GM12878 (cell line): ENCODE measurements at regions not wholly inside any gene's neighbourhood (a gene's known extent, or its start where the extent isn't known, plus 50 kb on each side); places are given as distances from the start of the nearest gene placed in this dataset.

Experiments used
- ATAC-seq: fragments of 200-7000 bp; cut with Tn5 transposase; 3 replicates; pipeline ENCODE4 v1.9.1; 2020; ENCODE audit warnings: mild to moderate bottlenecking, moderate library complexity
- BruUV-seq: library from RNA; stranded (reverse); fragments of 400-500 nt; replicated peaks from 2 replicates; lab custom pipeline; 2021; lab: Mats Ljungman, UMichigan
- CTCF ChIA-PET: fragments of 300-600 bp; sonication (Branson Sonifier 250); formaldehyde crosslinking; extraction: SDS; loops from one replicate; lab custom pipeline; 2021; ENCODE audit warnings: inconsistent platforms; lab: Yijun Ruan, JAX
- POLR2A ChIA-PET: fragments of 350-600 bp; formaldehyde crosslinking; extraction: SDS; loops from one replicate; lab custom pipeline; 2021; ENCODE audit warnings: inconsistent platforms; lab: Charles Lee
- RAD21 ChIA-PET: fragments of 300-600 bp; sonication (Branson Sonifier 250); formaldehyde crosslinking; loops from one replicate; lab custom pipeline; 2023; ENCODE audit warnings: antibody characterized with exemption; ENCODE audit not compliant: unreplicated experiment; lab: Charles Lee
- SMC1A ChIA-PET: fragments of 300-600 bp; sonication (Branson Sonifier 250); formaldehyde crosslinking; loops from one replicate; lab custom pipeline; 2023; ENCODE audit not compliant: unreplicated experiment, uncharacterized antibody; lab: Charles Lee
- DNase-seq: peaks from one replicate; pipeline ENCODE4 v3.0.0-alpha.2; 2011; ENCODE audit warnings: low read depth, low spot score
- FAIRE-seq: peaks from 3 replicates; lab custom pipeline; 2011; peaks lifted over from hg19 to GRCh38; lab: Jason Lieb, UNC
- H2AFZ ChIP-seq: 2 replicates; pipeline ENCODE4 v1.6.0; 2011; ENCODE audit warnings: low read depth, low read length, control low read depth; ENCODE audit not compliant: control insufficient read depth
- H3K27ac ChIP-seq: 2 replicates; pipeline ENCODE4 v1.5.1; 2011; ENCODE audit warnings: control low read depth; ENCODE audit not compliant: control insufficient read depth, insufficient read depth
- H3K27me3 ChIP-seq, 2 experiments: replicated peaks in 1 of 2; 2 replicates each; pipeline versions ENCODE4 v1.6.0 to v1.6.1; 2011; ENCODE audit warnings: low read length in 1 of 2; ENCODE audit not compliant: control insufficient read depth in 2 of 2, insufficient read depth in 2 of 2
- H3K36me3 ChIP-seq, 2 experiments: 2 replicates each; pipeline ENCODE4 v1.5.1; 2011; ENCODE audit warnings: low read length in 1 of 2; ENCODE audit not compliant: control insufficient read depth in 2 of 2, insufficient read depth in 2 of 2
- H3K4me1 ChIP-seq: 2 replicates; pipeline ENCODE4 v1.6.1; 2011; ENCODE audit warnings: mild to moderate bottlenecking, low read length, moderate library complexity, mixed read lengths; ENCODE audit not compliant: control insufficient read depth, insufficient read depth
- H3K4me2 ChIP-seq: 2 replicates; pipeline ENCODE4 v1.6.0; 2011; ENCODE audit warnings: control low read depth; ENCODE audit not compliant: control insufficient read depth, insufficient read depth
- H3K4me3 ChIP-seq: fragments of 200-600 bp; sonication (generic); 2 replicates; pipeline ENCODE4 v1.5.1; 2016
- H3K79me2 ChIP-seq: 2 replicates; pipeline ENCODE4 v1.6.0; 2011; ENCODE audit warnings: low read length; ENCODE audit not compliant: control insufficient read depth, insufficient read depth
- H3K9ac ChIP-seq: 2 replicates; pipeline ENCODE4 v1.8.0; 2011; ENCODE audit warnings: low read length, control low read depth, mixed read lengths; ENCODE audit not compliant: control insufficient read depth, insufficient read depth
- H3K9me3 ChIP-seq: replicated peaks from 3 replicates; pipeline ENCODE4 v1.5.1; 2011; ENCODE audit warnings: mild to moderate bottlenecking, low read length; ENCODE audit not compliant: control insufficient read depth, insufficient read depth
- H4K20me1 ChIP-seq: 2 replicates; pipeline ENCODE4 v1.6.0; 2011; ENCODE audit not compliant: control insufficient read depth, insufficient read depth
- ATF7 ChIP-seq: fragments of 450-650 bp; IDR thresholded peaks from 2 replicates; pipeline ENCODE4 v1.6.1; 2016; ENCODE audit warnings: low read depth, mild to moderate bottlenecking
- CBFB ChIP-seq: IDR thresholded peaks from 2 replicates; pipeline ENCODE4 v1.6.1; 2016; ENCODE audit warnings: antibody characterized with exemption, low read depth
- CBX5 ChIP-seq: sonication (generic); IDR thresholded peaks from 2 replicates; pipeline ENCODE4 v1.6.1; 2016; ENCODE audit warnings: low read depth, moderate library complexity, mild to moderate bottlenecking, inconsistent platforms
- EP300 ChIP-seq, 2 experiments: fragments of 150-350 bp in 1 of 2; IDR thresholded peaks; 2 replicates each; pipeline ENCODE4 v1.6.1; 2011 to 2012; ENCODE audit warnings: low read depth in 2 of 2, low read length in 2 of 2, borderline replicate concordance in 1 of 2, improper control_type of control experiment in 1 of 2, inconsistent platforms in 1 of 2; ENCODE audit not compliant: control insufficient read depth in 1 of 2
- GATAD2B ChIP-seq: fragments of 450-650 bp; conservative IDR thresholded peaks from 2 replicates; pipeline ENCODE4 v1.6.1; 2017; ENCODE audit warnings: low read depth, mild to moderate bottlenecking, moderate library complexity
- JUNB ChIP-seq: IDR thresholded peaks from 2 replicates; pipeline ENCODE4 v1.6.1; 2016; ENCODE audit warnings: antibody characterized with exemption, mild to moderate bottlenecking
- NFYA ChIP-seq: IDR thresholded peaks from 2 replicates; pipeline ENCODE4 v1.6.1; 2011; ENCODE audit warnings: low read depth, mild to moderate bottlenecking, low read length, improper control_type of control experiment, borderline replicate concordance
- NR2C1 ChIP-seq: fragments of 450-650 bp; IDR thresholded peaks from 2 replicates; pipeline ENCODE4 v1.6.1; 2017; ENCODE audit warnings: antibody characterized with exemption, mild to moderate bottlenecking, moderate library complexity
- NRF1 ChIP-seq: conservative IDR thresholded peaks from 2 replicates; pipeline ENCODE4 v1.6.1; 2011; ENCODE audit warnings: mild to moderate bottlenecking, low read depth, low read length, improper control_type of control experiment
- POLR2AphosphoS2 ChIP-seq: IDR thresholded peaks from 2 replicates; pipeline ENCODE4 v1.6.1; 2011; ENCODE audit warnings: low read depth, mild to moderate bottlenecking, low read length, improper control_type of control experiment, moderate library complexity
- SREBF1 ChIP-seq: IDR thresholded peaks from 2 replicates; pipeline ENCODE4 v1.6.1; 2012; ENCODE audit warnings: mild to moderate bottlenecking, low read length
- TARDBP ChIP-seq: IDR thresholded peaks from 2 replicates; pipeline ENCODE4 v1.6.1; 2016; ENCODE audit warnings: borderline replicate concordance
- ZSCAN29 ChIP-seq: fragments of 450-650 bp; IDR thresholded peaks from 2 replicates; pipeline ENCODE4 v1.6.1; 2017; ENCODE audit warnings: mild to moderate bottlenecking, moderate library complexity
- in situ Hi-C: fragments of 300-500 bp; cut with MboI; formaldehyde crosslinking; loops from 9 replicates; pipeline ENCODE4 v1.14.3; 2018; ENCODE audit warnings: mixed read lengths
- intact Hi-C: fragments of 100-400 bp; cut with micrococcal nuclease; formaldehyde crosslinking; loops from one replicate; pipeline ENCODE4 v1.14.2; 2022; ENCODE audit not compliant: unreplicated experiment
- TF ChIP-seq, protein P1 (sequence below): fragments of 450-650 bp; IDR thresholded peaks from 2 replicates; pipeline ENCODE4 v1.6.1; 2017; ENCODE audit warnings: antibody characterized with exemption, mild to moderate bottlenecking, moderate library complexity
- TF ChIP-seq, protein P2 (sequence below): IDR thresholded peaks from 2 replicates; pipeline ENCODE4 v1.6.1; 2012; ENCODE audit warnings: low read depth, low read length, improper control_type of control experiment
- TF ChIP-seq, protein P3 (sequence below): fragments of 450-650 bp; IDR thresholded peaks from 2 replicates; pipeline ENCODE4 v1.6.1; 2017; ENCODE audit warnings: borderline replicate concordance
- TF ChIP-seq, protein P4 (sequence below): IDR thresholded peaks from 2 replicates; pipeline ENCODE4 v1.6.1; 2012; ENCODE audit warnings: low read depth, low read length, improper control_type of control experiment
- TF ChIP-seq, protein P5 (sequence below): fragments of 450-650 bp; formaldehyde crosslinking; IDR thresholded peaks from 2 replicates; pipeline ENCODE4 v1.4.0; 2020; ENCODE audit warnings: mild to moderate bottlenecking, moderate library complexity

DNA sequence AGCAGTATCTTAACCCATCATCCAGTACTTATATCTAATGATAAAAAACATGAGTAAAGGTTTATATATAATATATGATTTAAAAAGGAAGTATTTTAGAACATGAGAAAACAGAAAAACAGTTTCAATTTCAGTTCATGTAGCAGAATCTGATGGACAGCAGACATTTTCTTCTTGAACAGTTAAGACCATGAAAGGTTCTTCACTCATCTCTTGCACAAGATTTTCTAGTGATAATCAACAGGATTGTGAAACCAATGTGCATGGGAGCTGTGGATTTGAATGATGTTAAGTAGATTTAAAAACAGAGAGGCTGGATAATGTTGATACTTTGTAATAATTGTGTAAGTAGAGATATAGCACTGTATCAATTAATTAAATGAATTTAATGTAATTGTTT, 1297.6 kb downstream of the BRINP3 start:
- no peak overlapping the region for H3K4me3 ChIP-seq
- no peaks in the 10 kb centered on the region for H3K79me2 ChIP-seq
- in situ Hi-C loops (no loop called here), intact Hi-C loops (no loop called here)
- H3K9ac ChIP-seq = no peak overlapping the region
- ChIA-PET POLR2A (no interaction called here), RAD21 (no interaction called here), SMC1A (no interaction called here), CTCF (no interaction called here)
- H3K4me2 ChIP-seq = no peak overlapping the region
- no peaks in the 10 kb centered on the region for H4K20me1 ChIP-seq
- no peak for FAIRE-seq
- no peaks in the 10 kb centered on the region for H3K4me1 ChIP-seq
- no peak overlapping the region for H3K27ac ChIP-seq
- no peaks in the 10 kb centered on the region for H3K27me3 ChIP-seq
- DNase-seq = no peak
- no TSS peak for BruUV-seq
- H2AFZ ChIP-seq = no peak overlapping the region
- H3K36me3 ChIP-seq = no peaks in the 10 kb centered on the region
- no peak for ATAC-seq
- no peaks in the 10 kb centered on the region for H3K9me3 ChIP-seq
- TF ChIP-seq TARDBP = no peak
- no peak for TF ChIP-seq CBFB
- no peak for TF ChIP-seq GATAD2B
- TF ChIP-seq, protein P1, sequence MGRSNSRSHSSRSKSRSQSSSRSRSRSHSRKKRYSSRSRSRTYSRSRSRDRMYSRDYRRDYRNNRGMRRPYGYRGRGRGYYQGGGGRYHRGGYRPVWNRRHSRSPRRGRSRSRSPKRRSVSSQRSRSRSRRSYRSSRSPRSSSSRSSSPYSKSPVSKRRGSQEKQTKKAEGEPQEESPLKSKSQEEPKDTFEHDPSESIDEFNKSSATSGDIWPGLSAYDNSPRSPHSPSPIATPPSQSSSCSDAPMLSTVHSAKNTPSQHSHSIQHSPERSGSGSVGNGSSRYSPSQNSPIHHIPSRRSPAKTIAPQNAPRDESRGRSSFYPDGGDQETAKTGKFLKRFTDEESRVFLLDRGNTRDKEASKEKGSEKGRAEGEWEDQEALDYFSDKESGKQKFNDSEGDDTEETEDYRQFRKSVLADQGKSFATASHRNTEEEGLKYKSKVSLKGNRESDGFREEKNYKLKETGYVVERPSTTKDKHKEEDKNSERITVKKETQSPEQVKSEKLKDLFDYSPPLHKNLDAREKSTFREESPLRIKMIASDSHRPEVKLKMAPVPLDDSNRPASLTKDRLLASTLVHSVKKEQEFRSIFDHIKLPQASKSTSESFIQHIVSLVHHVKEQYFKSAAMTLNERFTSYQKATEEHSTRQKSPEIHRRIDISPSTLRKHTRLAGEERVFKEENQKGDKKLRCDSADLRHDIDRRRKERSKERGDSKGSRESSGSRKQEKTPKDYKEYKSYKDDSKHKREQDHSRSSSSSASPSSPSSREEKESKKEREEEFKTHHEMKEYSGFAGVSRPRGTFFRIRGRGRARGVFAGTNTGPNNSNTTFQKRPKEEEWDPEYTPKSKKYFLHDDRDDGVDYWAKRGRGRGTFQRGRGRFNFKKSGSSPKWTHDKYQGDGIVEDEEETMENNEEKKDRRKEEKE = no peak
- TF ChIP-seq, protein P2, sequence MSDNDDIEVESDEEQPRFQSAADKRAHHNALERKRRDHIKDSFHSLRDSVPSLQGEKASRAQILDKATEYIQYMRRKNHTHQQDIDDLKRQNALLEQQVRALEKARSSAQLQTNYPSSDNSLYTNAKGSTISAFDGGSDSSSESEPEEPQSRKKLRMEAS = no peak
- TF ChIP-seq, protein P3, sequence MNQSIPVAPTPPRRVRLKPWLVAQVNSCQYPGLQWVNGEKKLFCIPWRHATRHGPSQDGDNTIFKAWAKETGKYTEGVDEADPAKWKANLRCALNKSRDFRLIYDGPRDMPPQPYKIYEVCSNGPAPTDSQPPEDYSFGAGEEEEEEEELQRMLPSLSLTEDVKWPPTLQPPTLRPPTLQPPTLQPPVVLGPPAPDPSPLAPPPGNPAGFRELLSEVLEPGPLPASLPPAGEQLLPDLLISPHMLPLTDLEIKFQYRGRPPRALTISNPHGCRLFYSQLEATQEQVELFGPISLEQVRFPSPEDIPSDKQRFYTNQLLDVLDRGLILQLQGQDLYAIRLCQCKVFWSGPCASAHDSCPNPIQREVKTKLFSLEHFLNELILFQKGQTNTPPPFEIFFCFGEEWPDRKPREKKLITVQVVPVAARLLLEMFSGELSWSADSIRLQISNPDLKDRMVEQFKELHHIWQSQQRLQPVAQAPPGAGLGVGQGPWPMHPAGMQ = no peak
- TF ChIP-seq NFYA = no peak
- TF ChIP-seq POLR2AphosphoS2 = no peak
- no peak for TF ChIP-seq EP300 (IDR thresholded peaks at IDR 0.05; ENCODE audit: borderline replicate concordance in 1 of 2, control insufficient read depth in 1 of 2, low read depth in 2 of 2, low read length in 2 of 2)
- TF ChIP-seq NRF1 = no peak
- TF ChIP-seq, protein P4, sequence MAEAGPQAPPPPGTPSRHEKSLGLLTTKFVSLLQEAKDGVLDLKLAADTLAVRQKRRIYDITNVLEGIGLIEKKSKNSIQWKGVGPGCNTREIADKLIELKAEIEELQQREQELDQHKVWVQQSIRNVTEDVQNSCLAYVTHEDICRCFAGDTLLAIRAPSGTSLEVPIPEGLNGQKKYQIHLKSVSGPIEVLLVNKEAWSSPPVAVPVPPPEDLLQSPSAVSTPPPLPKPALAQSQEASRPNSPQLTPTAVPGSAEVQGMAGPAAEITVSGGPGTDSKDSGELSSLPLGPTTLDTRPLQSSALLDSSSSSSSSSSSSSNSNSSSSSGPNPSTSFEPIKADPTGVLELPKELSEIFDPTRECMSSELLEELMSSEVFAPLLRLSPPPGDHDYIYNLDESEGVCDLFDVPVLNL = no peak
- no peak for TF ChIP-seq ATF7
- TF ChIP-seq SREBF1 = no peak
- TF ChIP-seq CBX5 = no peak
- TF ChIP-seq ZSCAN29 = no peak
- no peak for TF ChIP-seq NR2C1
- TF ChIP-seq JUNB = no peak
- TF ChIP-seq, protein P5, sequence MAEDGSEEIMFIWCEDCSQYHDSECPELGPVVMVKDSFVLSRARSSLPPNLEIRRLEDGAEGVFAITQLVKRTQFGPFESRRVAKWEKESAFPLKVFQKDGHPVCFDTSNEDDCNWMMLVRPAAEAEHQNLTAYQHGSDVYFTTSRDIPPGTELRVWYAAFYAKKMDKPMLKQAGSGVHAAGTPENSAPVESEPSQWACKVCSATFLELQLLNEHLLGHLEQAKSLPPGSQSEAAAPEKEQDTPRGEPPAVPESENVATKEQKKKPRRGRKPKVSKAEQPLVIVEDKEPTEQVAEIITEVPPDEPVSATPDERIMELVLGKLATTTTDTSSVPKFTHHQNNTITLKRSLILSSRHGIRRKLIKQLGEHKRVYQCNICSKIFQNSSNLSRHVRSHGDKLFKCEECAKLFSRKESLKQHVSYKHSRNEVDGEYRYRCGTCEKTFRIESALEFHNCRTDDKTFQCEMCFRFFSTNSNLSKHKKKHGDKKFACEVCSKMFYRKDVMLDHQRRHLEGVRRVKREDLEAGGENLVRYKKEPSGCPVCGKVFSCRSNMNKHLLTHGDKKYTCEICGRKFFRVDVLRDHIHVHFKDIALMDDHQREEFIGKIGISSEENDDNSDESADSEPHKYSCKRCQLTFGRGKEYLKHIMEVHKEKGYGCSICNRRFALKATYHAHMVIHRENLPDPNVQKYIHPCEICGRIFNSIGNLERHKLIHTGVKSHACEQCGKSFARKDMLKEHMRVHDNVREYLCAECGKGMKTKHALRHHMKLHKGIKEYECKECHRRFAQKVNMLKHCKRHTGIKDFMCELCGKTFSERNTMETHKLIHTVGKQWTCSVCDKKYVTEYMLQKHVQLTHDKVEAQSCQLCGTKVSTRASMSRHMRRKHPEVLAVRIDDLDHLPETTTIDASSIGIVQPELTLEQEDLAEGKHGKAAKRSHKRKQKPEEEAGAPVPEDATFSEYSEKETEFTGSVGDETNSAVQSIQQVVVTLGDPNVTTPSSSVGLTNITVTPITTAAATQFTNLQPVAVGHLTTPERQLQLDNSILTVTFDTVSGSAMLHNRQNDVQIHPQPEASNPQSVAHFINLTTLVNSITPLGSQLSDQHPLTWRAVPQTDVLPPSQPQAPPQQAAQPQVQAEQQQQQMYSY (CRISPR knock-in tag) = no peak
